ENCODE measurements at regions not wholly inside any gene's neighbourhood (a gene's known extent, or its start where the extent isn't known, plus 50 kb on each side); places are given as distances from the start of the nearest gene placed in this dataset.

- Histone ChIP-seq H3K27ac (ENCODE audit: insufficient read depth, low read depth, low read length) (no peak overlapping the region), H3K79me2 (ENCODE audit: control insufficient read depth, insufficient read depth, low read length) (no peaks in the 10 kb centered on the region), H3K4me3 (replicated peaks in 1 of 3; ENCODE audit: insufficient read depth in 1 of 3, low read depth in 1 of 3, low read length in 3 of 3) (no peak overlapping the region), H3K9me1 (replicated peaks; ENCODE audit: control insufficient read depth, extremely low read depth, insufficient read depth, low read length) (no peaks in the 10 kb centered on the region), H3K4me2 (ENCODE audit: insufficient read depth, low read length) (no peak overlapping the region), H3K27me3 (ENCODE audit: control insufficient read depth in 2 of 2, insufficient read depth in 2 of 2, low read length in 2 of 2) (no peaks in the 10 kb centered on the region), H4K20me1 (replicated peaks; ENCODE audit: control insufficient read depth, extremely low read depth, insufficient read depth, low read length) (no peaks in the 10 kb centered on the region), H3K36me3 (ENCODE audit: control insufficient read depth in 2 of 2, extremely low read depth in 1 of 2, insufficient read depth in 2 of 2, low read length in 2 of 2) (no peaks in the 10 kb centered on the region), H3K9me3 (replicated peaks; ENCODE audit: control insufficient read depth, insufficient read depth, low read length) (no peaks in the 10 kb centered on the region), H2AFZ (ENCODE audit: low read depth, low read length) (no peak overlapping the region), H3K4me1 (ENCODE audit: control insufficient read depth, extremely low read depth, insufficient read depth, low read length) (peaks cover 3% of the 10 kb centered on the region), H3K9ac (replicated peaks; ENCODE audit: extremely low read depth, insufficient read depth, low read length) (no peak overlapping the region)
- ChIA-PET CTCF (interaction anchor here (1.3 kb wide), 1 partner anchor 11 kb away, joined by 3 read pairs; no protein-coding TSS in a partner anchor), POLR2A (no interaction called here)
- TF ChIP-seq POLR2A (IDR thresholded peaks at IDR 0.05; ENCODE audit: low read depth, low read length) = no peak
- TF ChIP-seq MAX (IDR thresholded peaks at IDR 0.05; ENCODE audit: insufficient read depth, insufficient read length) = no peak
- no peak for TF ChIP-seq JUN (IDR thresholded peaks at IDR 0.05; ENCODE audit: borderline replicate concordance, insufficient read depth, insufficient read length, low read depth)
- TF ChIP-seq MYC (IDR thresholded peaks at IDR 0.05; ENCODE audit: low read depth, low read length) = no peak
- TF ChIP-seq GATA2 (IDR thresholded peaks at IDR 0.05; ENCODE audit: insufficient read depth, insufficient read length, low read depth, low read length) = no peak
- TF ChIP-seq POLR2AphosphoS5 (IDR thresholded peaks at IDR 0.05; ENCODE audit: insufficient read depth, low read depth, low read length) = no peak
- TF ChIP-seq FOS (IDR thresholded peaks at IDR 0.05; ENCODE audit: borderline replicate concordance, insufficient read depth, low read length) = no peak
- TF ChIP-seq CTCF (IDR thresholded peaks at IDR 0.05; ENCODE audit: extremely low read depth in 1 of 2, insufficient read depth in 1 of 2, low read depth in 1 of 2, low read length in 2 of 2) = no peak
- no peak for TF ChIP-seq EZH2 (IDR thresholded peaks at IDR 0.05; ENCODE audit: borderline replicate concordance, low read depth, low read length, severe bottlenecking)
- intact Hi-C loops (cut with micrococcal nuclease) (no loop called here), dilution Hi-C loops (cut with MboI; ENCODE audit: extremely low pct_ligation_motif_present, low sequenced_read_pairs) (no loop called here)
- DNase-seq (ENCODE audit: low read depth, low spot score) (no peak), FAIRE-seq (no peak)
- no TSS peak for BruUV-seq (replicated peaks)
These were observed 77.5 kb upstream of the INSIG1 start for GRCh38 chr7:155219947-155220769.
